ENCODE measurements at regions not wholly inside any gene's neighbourhood (a gene's known extent, or its start where the extent isn't known, plus 50 kb on each side); places are given as distances from the start of the nearest gene placed in this dataset.

GRCh38 chr9:129370770-129371169 lies 192.7 kb upstream of the IER5L start:
- TF ChIP-seq EZH2phosphoT487 (IDR thresholded peaks at IDR 0.05; ENCODE audit: low read length) (no peak), CTCF (IDR thresholded peaks at IDR 0.05; ENCODE audit: low read length) (no peak), EZH2 (optimal IDR thresholded peaks at IDR 0.05; ENCODE audit: low read depth, low read length) (no peak)

Measured in MM.1S (cell line).